Activated CD4-positive, CD25-positive, alpha-beta regulatory T cell treated with anti-CD3 and anti-CD28 coated beads, Interleukin-2, amount 50 U/mL, for 72 hours (primary cell): ENCODE measurements at regions not wholly inside any gene's neighbourhood (a gene's known extent, or its start where the extent isn't known, plus 50 kb on each side); places are given as distances from the start of the nearest gene placed in this dataset.

ENCODE experiments used
- DNase-seq: peaks from one replicate; pipeline ENCODE4 v3.0.0; 2021

DNA sequence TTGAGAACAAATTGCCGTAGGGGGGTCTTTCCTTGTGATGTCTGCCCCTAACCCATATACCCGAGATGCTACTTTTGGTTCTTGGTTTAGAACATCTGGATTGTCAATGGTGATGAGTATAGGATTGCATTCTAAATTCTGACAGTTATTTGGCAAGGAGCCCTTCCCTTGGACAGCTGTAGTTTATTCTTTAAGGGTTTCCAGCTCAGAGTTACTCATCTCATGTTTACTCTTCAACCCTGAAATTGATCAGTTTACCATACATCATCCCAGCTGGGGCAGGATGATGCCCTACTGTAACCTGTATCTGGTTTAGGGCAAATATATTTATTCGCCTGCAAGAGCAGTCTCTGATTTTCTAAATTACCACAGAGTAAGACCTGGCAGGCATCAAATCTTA, 85.7 kb upstream of the XCR1 start:
- no peak for DNase-seq

DNA sequence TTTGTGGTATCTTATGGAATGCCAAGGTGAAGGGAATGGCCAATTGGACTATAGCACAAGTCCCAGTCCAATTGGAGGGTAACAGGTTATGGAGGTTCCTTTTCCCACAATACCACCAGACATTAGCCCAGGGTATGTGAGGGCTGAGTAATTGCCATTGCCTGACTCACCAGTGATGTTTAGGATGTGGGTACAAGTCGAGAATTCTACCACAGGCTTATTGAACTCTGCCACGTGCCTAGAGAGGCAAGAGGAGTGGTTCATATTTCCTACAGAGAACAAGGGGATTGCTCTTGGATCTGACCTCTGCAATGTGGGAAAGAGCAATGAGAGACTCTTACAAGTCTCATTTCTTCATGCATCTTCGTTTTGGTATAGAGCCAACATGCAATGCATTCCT, 85.0 kb upstream of the XCR1 start:
- no peak for DNase-seq

DNA sequence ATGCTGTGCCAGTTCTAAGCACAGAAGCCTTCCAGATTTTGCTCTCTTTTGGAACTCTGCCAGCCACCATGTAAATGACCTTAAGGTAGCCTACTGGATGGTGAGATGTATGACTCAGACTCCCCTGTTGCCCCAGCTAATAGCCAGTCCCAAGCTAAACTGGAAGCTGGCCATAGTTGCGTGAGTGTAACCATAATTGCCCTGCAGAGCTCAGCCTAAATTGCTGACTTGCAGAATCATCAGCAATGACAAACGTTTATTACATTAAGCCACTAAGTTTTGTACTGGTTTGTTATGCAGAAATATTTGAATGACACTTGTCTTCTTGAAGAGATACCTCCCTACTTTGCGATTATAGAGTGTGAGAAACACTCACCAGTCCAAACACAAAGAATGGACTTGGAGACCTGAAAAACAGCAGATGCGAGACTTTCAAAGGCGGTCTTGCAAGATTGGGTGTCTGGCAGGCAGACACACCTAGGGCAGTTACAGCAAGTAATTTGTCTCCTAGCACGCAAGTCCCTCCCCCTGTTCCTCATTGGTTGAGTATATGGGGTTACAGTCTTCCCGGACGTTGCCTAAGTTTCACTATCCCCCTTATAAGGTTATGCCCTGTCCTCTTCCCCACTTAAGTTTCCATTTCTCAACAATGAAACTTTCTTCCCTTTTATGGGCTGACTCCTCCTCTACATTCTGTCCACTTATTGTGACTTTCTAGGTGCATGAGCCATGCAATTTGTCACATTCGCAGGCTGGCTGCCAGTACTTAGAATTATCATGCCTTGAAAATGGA, 83.6 kb upstream of the XCR1 start:
- DNase-seq, result no peak

DNA sequence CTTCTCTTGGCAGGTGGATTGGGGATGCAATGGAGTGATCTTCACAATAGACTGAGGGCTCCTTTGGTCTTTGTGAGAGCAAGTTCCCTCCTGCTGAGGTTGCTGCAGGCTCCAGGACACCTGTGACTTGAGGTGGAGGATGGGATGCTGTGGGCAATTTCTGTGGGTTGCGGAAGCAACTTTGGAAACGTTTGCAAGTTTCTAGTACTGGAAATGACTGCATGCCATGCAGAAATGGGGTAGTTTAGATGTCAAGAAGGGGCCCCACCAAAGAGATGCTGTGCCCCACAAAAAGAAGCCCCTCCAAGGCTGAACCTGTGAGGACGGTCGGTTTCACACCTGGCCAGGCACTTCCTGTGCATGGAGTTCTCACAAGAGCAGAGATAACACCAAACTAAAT, 80.4 kb upstream of the XCR1 start:
- DNase-seq, result no peak

DNA sequence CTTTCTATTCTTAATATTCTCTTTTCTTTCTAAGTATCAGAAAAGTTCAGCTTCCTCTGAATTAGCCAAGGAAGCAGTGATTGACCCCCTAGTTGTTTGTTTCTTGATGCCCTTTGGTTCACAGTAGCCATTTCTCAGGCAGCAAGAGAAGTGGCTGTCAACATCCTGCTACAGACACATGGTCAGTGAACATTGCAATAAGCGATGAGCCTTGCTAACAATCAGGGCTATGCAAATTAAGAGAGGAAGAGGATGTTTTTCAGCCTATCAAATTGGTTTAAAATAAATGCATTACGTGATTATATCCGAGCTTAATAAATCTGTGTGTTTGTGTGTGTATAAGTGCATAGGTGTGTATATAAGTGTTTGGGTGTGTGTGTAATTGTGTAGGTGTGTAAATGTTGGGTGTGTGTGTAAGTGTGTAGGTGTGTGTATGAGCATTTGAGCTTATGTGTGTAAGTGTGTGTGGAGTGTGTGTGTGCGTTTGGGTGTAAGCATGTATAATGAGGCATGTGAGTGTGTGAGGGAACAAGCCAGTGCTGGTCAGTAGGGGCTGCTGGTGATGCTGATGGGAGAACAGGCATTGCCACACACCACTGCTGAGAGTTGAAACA, 78.1 kb upstream of the XCR1 start:
- DNase-seq, result no peak

DNA sequence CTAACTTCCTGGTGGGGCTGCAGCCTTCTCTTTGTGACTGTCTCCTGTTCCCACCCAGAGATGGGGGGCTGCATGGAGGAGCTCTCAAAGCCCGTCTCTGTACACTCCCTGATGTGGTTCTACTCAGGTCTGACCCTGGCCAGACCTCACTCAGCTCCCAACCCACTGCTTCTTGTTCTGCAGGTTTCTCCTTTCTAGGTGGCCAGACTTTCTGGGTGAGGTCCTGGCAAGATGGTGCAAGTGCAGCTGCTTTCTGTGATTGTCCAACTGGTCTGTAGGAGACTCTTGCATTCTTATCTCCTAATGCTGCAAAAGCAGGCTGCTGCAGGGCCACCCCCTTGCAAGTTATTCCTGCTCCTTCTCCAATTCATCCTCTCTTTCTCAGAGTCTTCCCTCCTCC, 77.4 kb upstream of the XCR1 start:
- DNase-seq, result no peak

DNA sequence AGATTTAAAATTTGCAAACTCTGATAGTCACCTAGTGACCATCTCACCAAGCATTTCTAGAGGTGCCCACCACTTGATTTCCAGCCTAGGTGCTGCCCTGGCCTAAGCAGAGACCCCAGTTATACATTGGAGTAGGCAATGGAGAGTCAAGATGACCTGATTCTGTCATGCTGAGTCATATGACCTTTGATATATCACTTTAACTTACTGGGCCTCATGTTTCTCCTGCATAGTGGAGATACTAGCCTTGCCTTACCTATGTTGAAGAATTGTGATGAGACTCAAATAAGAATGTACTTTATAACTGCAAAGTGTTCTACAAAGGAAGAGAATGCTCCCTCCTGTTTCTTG, 75.5 kb upstream of the XCR1 start:
- DNase-seq, result no peak

DNA sequence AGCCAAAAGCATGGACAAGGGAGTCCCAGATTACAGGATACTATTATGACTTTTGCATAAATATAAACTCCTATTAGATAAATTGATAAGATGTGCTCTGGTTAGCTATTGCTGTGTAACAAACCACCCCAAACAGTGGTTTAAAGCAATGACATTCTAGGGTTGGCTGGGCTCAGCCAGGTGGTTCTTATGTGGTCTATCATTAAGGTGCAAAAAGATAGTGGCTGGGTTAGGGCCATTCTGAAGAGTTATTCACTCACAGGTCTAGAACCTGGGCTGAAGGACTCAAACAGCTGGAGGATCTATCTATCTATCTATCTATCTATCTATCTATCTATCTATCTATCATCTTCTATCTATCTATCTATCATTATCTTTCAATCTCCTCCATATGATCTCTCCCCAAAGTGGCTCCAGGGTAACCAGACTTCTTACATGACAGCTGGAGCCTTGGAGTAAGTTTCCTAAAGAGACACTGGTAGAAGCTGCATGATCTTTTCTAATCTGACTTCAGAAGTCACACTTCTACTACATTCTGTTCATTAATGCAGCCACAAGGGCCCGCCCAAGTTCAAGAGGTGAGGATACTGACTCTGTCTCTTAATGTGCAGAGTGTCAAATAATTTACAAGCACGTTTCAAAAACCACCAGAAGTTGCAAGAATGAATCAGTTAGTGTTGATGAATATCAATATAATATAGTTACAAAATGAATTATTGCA, 74.9 kb upstream of the XCR1 start:
- no peak for DNase-seq

DNA sequence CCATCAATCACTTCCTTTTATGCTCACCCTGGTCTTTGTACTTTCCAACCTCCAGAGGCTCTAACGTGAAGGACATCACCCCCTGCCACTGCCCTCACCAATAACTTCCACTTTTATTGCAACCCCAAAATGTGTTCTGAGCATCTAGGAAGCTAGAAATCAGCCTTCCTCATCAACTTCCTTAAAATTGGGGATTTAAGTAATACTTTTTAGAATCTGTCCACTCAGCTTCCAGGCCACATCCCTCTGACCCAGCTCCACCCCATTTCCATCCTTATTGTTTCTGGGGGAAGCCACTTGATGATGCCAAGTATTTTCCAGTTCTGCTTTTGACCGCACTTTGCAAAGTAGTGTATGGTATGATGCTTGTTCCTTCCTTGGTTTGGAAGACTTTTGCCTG, 73.5 kb upstream of the XCR1 start:
- no peak for DNase-seq

DNA sequence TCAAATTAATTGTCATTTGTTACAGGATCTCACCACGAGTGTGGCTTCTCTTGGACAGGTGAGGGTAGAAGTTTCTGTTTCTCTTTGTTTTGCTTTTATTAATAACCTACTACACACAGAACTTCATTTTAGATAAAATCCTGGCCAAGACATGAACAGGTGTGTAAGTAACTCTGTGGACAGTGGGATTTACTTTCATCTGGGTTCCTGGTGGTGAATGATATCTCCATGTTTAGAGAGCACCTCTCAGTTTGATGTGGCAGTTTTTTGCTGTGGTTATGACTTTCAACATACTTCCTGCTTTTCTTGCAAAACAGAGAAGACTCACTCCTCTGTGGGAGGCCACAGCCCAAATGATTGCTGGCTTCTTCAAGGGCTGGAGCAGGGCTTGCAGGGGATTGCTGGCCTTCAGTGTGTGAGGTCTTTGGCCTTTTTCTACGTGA, 71.1 kb upstream of the XCR1 start:
- no peak for DNase-seq

DNA sequence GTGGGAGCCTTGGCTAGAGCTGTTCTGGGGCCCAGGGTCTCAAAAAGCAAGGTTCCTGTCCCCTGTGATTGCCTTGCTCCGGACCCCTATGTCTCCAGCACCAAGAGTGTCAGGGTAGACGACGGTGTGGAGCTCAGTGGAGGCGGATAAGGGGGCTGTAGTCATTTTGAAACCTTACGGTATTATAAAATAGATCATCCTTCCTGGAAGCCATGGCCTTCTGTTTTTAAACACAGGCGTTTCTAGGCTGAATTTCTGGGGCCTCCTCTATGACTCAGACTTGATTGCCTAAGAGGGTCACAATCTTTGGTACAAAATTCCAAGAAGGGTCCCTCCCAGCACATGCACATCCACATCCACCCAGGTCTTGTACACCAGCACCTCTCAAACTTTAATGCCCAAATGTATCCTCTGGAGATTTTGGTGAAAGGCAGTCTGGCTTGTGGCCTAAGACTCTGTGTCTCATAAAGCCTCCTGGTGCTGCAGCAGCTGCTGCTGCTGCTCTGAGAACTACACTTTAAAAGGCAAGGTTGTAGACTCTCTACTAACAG, 70.5 kb upstream of the XCR1 start:
- DNase-seq, result no peak

DNA sequence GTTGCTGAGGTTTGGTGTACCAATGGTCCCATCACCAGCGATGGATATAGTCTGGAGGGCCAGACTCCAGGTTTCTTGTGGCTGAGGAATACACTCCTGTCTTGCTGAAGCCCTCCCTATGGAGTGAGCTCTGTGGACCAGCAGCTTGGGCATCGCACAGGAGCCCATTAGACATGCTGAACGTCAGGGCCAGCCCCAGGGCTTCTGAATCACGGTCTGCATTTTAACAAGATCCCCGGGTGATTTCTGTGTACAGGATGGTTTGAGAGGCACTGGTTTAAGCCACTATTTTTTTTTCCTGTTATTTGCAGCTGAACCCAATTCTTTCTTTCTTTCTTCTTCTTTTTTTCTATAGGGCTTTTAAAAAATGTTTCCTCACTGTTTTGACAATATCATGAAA, 69.5 kb upstream of the XCR1 start:
- no peak for DNase-seq

DNA sequence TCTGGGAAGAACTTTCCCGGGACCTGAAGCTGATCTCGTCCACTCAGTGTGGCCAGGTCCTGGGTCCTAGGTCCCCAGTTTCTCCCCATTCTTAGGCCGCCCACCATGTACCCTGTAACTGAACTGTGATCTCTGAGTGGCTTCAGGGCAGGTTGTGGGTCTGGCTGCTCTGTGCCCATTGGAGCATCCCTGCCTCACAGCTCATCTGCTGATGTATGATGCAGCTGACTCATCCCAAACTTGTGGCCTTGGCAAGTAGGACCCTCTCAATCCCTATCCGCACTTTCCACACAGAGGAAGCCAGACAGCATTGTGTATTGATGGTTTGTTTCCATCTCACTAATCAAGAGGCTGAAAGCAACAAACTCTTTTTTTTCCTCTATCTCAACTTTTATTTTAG, 69.1 kb upstream of the XCR1 start:
- DNase-seq, result no peak

DNA sequence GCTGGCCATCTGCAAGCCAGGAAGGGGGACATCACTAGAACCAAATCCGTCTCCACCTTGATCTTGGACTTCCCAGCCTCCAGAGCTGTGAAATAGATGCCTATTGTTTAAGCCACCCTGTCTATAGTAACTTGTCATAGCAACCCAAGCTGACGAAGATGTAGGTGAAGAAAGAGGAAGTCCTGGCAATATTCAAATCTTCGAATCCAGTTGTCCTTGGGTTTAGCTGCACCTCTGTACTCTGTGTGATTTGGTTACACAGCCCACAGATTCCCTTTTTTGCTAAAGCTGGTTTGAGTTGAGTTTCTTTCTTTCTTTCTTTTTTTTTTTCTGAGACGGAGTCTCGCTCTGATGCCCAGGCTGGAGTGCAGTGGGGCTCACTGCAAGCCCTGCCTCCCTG, 68.0 kb upstream of the XCR1 start:
- no peak for DNase-seq

DNA sequence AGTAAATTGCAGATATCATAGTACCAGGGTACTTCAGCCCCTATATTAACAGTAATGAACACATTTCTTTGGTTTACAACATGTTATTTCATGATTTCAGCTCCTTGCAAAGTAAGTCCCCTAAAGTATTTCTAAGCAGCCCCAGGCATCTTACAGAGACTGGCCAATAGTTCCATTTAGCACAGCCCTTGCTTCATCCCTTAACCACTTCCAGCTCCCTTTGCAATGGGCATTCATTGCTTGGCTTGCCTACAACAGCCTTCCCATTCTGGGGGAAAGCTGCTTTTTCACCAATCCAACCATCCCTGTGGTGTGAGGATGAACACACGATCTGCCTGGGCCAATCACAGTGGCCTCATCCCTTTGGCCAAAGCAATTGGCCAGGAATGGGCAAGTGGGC, 67.2 kb upstream of the XCR1 start:
- no peak for DNase-seq

DNA sequence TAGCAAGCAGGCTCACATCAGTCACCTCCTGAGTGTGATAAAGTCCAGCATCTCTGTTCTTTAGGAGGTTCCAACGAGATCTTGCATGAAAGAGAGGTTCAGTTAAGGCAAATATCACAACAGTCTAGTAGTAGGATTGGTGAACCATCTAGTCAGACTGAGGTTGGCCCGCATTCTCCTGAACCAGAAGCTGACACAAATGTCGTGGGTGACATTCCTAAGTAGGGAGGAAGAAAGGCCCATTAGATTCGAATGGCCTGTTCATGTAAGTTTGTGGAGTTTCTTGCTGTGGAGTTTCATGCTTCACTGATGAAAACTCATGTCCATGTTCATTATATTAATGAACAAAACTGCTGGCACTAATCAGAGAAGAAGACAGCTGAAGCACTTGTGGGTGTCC, 66.7 kb upstream of the XCR1 start:
- DNase-seq, result no peak

DNA sequence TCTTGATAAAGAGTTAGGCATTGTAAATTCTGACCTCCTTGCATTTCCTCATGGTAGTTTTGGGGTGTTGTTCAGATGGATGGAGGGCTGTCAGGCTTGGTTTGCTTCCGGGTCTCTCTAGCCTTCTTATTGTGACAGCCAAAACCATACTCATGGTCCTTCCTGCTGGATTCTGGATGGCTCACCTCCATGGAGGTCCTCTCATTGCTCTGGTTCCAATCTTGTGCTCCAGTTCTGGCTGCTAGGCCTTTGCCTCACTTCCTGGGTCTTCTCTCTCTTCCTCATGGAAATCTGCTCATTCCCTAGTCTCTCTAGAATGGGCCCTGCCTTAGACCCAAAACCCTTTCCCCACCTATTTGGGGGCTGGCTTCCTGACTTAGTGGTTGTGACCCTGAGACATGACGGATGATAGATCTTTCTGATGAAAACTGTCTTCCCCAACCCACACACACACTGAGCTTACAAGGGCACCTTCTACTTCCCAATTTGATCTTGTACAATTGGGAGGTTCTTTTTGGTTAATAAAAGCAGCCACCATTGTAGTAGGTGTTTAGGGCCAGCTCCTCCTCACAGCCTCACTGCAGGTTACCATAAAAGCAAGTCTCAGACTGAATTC, 66.2 kb upstream of the XCR1 start:
- no peak for DNase-seq

DNA sequence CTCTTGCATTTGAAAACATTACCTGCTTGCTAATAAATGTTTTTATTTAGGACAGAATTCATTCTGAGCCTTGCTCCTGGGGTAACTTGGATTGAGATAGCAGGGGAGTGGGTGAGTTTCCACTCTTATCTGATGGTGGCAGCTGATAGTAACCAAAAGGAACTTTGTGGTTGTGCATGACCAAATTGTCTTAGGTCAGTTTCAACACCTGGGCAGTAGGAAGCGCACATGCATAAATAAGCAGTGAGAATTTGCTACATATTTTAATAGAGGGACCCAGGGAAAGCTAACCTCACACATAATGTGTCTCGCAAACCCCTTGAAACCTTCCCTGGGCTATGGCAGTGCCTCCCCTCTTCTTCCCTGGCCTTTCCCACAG, 65.4 kb upstream of the XCR1 start:
- no peak for DNase-seq

DNA sequence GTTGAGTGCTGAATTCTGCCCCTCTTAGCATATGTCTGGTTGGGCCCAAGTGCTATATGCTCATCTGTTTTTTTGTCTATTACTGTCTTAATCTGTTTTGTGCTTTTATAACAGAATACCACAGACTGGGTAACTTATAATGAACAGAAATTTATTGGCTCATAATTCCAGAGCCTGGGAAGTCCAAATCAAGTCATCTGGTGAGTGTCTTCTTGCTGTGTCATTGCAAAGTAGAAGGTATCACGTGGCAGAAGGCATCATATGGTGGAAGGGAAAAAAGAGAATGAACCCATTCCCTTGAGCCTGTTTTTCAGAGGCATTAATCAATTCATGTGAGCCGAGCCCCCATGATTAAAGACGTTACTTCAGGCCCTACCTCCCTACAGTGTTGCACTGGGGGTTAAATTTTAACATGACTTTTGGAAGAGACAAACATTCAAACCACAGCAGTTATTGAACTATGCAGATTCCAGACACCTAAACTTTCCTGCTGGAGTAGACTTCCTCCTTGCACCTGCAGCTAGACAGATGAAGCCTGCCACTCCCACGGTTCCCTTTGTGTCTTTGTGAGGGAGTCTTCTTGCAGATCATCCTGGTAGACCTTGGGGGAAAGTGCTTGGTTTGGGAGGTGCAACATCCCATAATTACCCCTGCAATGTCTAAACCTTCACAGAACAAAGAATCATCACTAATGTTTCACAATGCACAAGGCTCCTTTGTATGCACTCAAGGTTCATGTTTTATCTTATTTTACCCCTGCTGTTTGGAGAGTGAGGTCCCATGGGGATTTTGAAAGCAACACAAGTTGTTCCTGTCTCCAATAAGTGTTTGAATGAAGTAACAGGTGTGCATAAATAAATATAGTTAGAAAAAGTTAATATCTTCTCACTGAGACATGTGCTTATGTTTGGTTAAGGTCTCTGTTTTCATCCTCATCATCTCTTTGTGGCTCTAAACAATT, 64.7 kb upstream of the XCR1 start:
- no peak for DNase-seq

DNA sequence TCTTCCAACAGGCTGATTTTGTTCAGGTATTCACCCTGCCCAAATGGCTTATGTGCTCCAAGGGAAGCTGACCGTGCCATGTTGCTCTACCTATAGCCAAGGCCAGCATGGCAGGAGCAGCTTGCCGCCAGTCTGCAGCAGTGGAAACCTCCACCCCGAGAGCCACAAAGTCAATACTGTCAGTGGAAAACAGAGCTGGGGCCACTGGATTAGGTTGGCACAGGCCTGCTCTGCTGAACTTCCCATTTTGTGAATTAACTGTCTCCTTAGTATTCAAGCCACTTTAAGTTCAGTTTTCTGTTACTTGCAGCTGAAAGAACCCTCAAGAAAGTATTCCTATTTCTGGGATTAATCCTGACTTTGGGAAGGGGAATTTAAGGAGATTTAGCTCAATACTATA, 63.8 kb upstream of the XCR1 start:
- no peak for DNase-seq

DNA sequence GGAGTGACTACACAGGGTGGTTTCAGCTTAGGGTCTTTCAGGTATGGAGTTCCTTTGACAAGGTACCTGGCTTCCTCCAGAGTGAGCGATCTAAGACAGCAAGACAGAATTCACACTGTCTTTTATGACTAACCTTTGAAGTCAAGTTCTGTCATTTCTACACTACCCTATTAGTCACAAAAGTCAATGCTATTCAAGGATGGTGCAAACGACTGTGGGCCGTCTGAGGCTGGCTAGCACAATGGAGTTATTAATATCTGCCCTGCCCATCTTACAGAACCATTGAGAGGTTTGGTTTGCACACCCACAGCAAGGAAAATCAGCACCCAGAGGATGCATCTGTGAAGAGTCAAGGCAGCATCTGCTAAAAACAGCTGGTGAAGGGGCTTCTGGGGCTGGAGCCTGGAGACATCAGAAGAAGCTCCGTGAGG, 62.9 kb upstream of the XCR1 start:
- DNase-seq, result no peak

DNA sequence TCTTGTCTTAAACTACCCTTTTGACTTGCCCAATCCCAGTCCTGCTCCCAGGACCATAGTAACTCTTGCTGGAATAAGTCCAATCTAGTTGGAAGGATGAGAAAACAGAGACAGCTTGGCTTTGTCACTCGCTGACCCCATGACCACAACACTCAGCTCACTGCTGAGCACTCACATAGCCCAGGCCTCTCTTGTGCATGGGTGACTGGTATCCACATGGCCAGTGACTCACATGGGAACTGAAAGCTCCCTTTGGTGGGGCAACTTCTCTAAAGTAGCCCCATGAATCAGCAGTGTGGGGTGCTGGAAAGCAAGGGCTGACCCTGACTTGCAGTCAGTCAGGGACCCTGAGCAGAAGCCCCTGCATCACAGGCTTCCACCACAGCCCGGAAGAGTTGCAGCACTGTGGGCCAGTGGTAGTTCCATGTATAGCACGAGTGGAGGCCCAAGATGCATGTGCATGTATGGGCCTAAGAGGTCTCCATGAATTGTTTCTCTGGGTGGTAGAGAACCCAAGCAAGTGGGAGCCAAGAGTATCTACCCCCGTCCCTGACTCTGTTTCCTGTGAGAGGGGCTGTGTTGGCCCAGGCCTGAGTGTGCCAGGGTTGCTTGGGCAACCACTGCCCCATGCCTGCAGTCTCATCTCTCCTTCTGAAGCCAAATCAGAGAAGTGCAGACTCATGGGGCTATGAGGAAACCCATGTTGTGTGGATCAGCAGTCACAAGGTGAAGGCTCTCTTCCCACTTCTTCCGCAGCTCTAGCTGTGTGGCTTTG, 62.1 kb upstream of the XCR1 start:
- DNase-seq, result no peak
